Caco-2 (cell line): ENCODE measurements at regions not wholly inside any gene's neighbourhood (a gene's known extent, or its start where the extent isn't known, plus 50 kb on each side); places are given as distances from the start of the nearest gene placed in this dataset.
A peak's percentile ranks its signal among the peaks of the same experiment; 100 is the strongest.

ENCODE experiments used
- BruUV-seq: library from RNA; stranded (reverse); fragments of 400-500 nt; replicated peaks from 2 replicates; lab custom pipeline; 2021; lab: Mats Ljungman, UMichigan
- CTCF ChIA-PET: fragments of 300-600 bp; sonication (Branson Sonifier 250); formaldehyde crosslinking; loops from one replicate; lab custom pipeline; 2022; ENCODE audit warnings: antibody characterized with exemption; lab: Charles Lee
- POLR2A ChIA-PET: fragments of 300-600 bp; sonication (Branson Sonifier 250); formaldehyde crosslinking; loops from one replicate; lab custom pipeline; 2022; ENCODE audit warnings: antibody characterized with exemption; lab: Charles Lee
- DNase-seq, 2 experiments: peaks; one replicate each; pipeline versions ENCODE4 v3.0.0 to v3.0.0-alpha.2; 2020 to 2022
- H3K27me3 ChIP-seq: replicated peaks from 2 replicates; pipeline ENCODE4 v1.6.0; 2011; ENCODE audit warnings: low read length; ENCODE audit not compliant: control insufficient read depth, insufficient read depth
- H3K36me3 ChIP-seq: 2 replicates; pipeline ENCODE4 v1.5.1; 2011; ENCODE audit warnings: low read length; ENCODE audit not compliant: control insufficient read depth, insufficient read depth
- H3K4me1 ChIP-seq: fragments of 250-450 bp; sonication (Bioruptor Pico); 2 replicates; pipeline ENCODE4 v1.5.1; 2020; ENCODE audit warnings: mild to moderate bottlenecking
- H3K4me3 ChIP-seq: 2 replicates; pipeline ENCODE4 v1.5.1; 2011; ENCODE audit warnings: low read depth, mild to moderate bottlenecking, control low read depth, low read length
- H3K9me3 ChIP-seq: fragments of 250-450 bp; sonication (Bioruptor Pico); 2 replicates; pipeline ENCODE4 v1.5.1; 2020; ENCODE audit warnings: mild to moderate bottlenecking, moderate library complexity
- H3K27ac Mint-ChIP-seq: one replicate; pipeline ENCODE4 v1.8.0; 2022; ENCODE audit warnings: mixed read lengths; ENCODE audit not compliant: unreplicated experiment
- H3K27me3 Mint-ChIP-seq: one replicate; pipeline ENCODE4 v1.8.0; 2022; ENCODE audit warnings: mixed read lengths; ENCODE audit not compliant: insufficient read depth, unreplicated experiment
- H3K36me3 Mint-ChIP-seq: one replicate; pipeline ENCODE4 v1.8.0; 2022; ENCODE audit warnings: mild to moderate bottlenecking, mixed read lengths; ENCODE audit not compliant: insufficient read depth, unreplicated experiment
- H3K4me1 Mint-ChIP-seq: one replicate; pipeline ENCODE4 v1.8.0; 2022; ENCODE audit warnings: low read depth, mixed read lengths; ENCODE audit not compliant: unreplicated experiment
- H3K4me3 Mint-ChIP-seq: one replicate; pipeline ENCODE4 v1.8.0; 2022; ENCODE audit warnings: mild to moderate bottlenecking, moderate library complexity, mixed read lengths; ENCODE audit not compliant: unreplicated experiment
- H3K9me3 Mint-ChIP-seq: one replicate; pipeline ENCODE4 v1.8.0; 2022; ENCODE audit warnings: mixed read lengths; ENCODE audit not compliant: unreplicated experiment
- intact Hi-C: fragments of 100-400 bp; cut with micrococcal nuclease; formaldehyde crosslinking; loops from one replicate; pipeline ENCODE4 v1.10.0; 2022; ENCODE audit not compliant: unreplicated experiment
- TF ChIP-seq, protein P1 (sequence below), 2 experiments: fragments of 200-600 bp in 1 of 2; IDR thresholded peaks; 1 replicate in 1 of 2; 2 replicates in 1 of 2; pipeline versions ENCODE4 v1.5.1 to v1.8.0; 2011 to 2022; ENCODE audit warnings: antibody characterized with exemption in 1 of 2, control low read depth in 1 of 2, inconsistent platforms in 1 of 2, low read depth in 1 of 2, low read length in 1 of 2, mild to moderate bottlenecking in 1 of 2, moderate library complexity in 1 of 2; ENCODE audit not compliant: insufficient read depth in 1 of 2, severe bottlenecking in 1 of 2, unreplicated experiment in 1 of 2

DNA sequence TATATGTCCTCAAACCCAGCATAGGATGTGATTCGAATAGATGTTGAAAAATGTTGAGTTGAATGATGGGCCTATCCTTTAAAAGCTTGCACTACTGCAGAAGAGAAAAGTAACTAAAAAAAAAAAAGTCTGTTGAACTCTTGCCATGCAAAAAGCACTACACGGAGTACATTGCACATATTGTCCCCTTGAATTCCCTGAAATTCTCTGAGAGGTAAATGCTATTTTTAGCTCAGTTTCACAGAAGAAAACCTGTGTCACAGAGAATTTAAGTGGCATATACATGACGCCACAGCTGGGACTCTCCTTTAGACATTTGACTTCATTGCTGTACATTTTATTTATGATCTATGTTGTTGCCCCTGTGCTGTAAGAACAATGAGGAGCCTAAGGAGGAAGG is 583.8 kb downstream of the SOX6 start:
- Mint-ChIP-seq H3K4me1 (peaks cover 29% of the 10 kb centered on the region), H3K9me3 (peaks cover 16% of the 10 kb centered on the region), H3K27ac (no peak overlapping the region), H3K4me3 (no peak overlapping the region), H3K36me3 (peaks cover 8% of the 10 kb centered on the region), H3K27me3 (no peaks in the 10 kb centered on the region)
- H3K4me3 ChIP-seq, result no peak overlapping the region
- CTCF ChIA-PET, result no interaction called here
- POLR2A ChIA-PET, result no interaction called here
- TF ChIP-seq, protein P1, sequence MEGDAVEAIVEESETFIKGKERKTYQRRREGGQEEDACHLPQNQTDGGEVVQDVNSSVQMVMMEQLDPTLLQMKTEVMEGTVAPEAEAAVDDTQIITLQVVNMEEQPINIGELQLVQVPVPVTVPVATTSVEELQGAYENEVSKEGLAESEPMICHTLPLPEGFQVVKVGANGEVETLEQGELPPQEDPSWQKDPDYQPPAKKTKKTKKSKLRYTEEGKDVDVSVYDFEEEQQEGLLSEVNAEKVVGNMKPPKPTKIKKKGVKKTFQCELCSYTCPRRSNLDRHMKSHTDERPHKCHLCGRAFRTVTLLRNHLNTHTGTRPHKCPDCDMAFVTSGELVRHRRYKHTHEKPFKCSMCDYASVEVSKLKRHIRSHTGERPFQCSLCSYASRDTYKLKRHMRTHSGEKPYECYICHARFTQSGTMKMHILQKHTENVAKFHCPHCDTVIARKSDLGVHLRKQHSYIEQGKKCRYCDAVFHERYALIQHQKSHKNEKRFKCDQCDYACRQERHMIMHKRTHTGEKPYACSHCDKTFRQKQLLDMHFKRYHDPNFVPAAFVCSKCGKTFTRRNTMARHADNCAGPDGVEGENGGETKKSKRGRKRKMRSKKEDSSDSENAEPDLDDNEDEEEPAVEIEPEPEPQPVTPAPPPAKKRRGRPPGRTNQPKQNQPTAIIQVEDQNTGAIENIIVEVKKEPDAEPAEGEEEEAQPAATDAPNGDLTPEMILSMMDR (IDR thresholded peaks at IDR 0.05; ENCODE audit: insufficient read depth in 1 of 2, low read depth in 1 of 2, low read length in 1 of 2, severe bottlenecking in 1 of 2, unreplicated experiment in 1 of 2), result no peak
- no peaks in the 10 kb centered on the region for H3K27me3 ChIP-seq
- no peaks in the 10 kb centered on the region for H3K36me3 ChIP-seq
- BruUV-seq, result no TSS peak
- no peak for DNase-seq
- intact Hi-C loops, result no loop called here
- H3K9me3 ChIP-seq, result no peaks in the 10 kb centered on the region
- H3K4me1 ChIP-seq, result peaks cover 27% of the 10 kb centered on the region

DNA sequence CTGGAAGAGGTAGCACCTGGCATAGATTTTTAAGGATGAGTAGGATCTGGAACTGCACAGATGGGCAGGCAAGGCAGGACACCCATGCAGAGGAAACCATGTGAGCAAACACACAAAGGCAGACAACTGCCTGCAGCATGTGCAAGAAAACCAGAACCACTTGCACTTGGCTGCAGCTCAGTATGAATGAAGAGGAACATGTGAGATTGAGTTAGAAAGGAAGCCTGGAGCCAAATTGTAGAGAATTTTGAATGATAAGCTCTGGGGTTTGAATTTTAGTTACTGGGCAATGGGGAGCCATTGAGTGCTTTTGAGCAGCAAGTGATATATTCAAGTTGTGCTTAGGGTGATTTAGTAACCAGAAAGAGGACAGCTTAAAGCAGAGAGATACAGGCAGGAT is 583.4 kb downstream of the SOX6 start:
- peaks cover 16% of the 10 kb centered on the region for H3K9me3 Mint-ChIP-seq
- H3K4me1 Mint-ChIP-seq, result peaks cover 29% of the 10 kb centered on the region
- H3K4me3 ChIP-seq, result no peak overlapping the region
- ChIA-PET CTCF (no interaction called here), POLR2A (no interaction called here)
- no TSS peak for BruUV-seq
- no peak overlapping the region for H3K4me3 Mint-ChIP-seq
- H3K27me3 Mint-ChIP-seq, result no peaks in the 10 kb centered on the region
- intact Hi-C loops, result no loop called here
- H3K27ac Mint-ChIP-seq, result no peak overlapping the region
- no peaks in the 10 kb centered on the region for H3K9me3 ChIP-seq
- peaks cover 8% of the 10 kb centered on the region for H3K36me3 Mint-ChIP-seq
- no peaks in the 10 kb centered on the region for H3K36me3 ChIP-seq
- DNase-seq, result no peak
- H3K4me1 ChIP-seq, result peaks cover 27% of the 10 kb centered on the region
- H3K27me3 ChIP-seq, result no peaks in the 10 kb centered on the region
- TF ChIP-seq, protein P1 (IDR thresholded peaks at IDR 0.05; ENCODE audit: insufficient read depth in 1 of 2, low read depth in 1 of 2, low read length in 1 of 2, severe bottlenecking in 1 of 2, unreplicated experiment in 1 of 2), result no peak

DNA sequence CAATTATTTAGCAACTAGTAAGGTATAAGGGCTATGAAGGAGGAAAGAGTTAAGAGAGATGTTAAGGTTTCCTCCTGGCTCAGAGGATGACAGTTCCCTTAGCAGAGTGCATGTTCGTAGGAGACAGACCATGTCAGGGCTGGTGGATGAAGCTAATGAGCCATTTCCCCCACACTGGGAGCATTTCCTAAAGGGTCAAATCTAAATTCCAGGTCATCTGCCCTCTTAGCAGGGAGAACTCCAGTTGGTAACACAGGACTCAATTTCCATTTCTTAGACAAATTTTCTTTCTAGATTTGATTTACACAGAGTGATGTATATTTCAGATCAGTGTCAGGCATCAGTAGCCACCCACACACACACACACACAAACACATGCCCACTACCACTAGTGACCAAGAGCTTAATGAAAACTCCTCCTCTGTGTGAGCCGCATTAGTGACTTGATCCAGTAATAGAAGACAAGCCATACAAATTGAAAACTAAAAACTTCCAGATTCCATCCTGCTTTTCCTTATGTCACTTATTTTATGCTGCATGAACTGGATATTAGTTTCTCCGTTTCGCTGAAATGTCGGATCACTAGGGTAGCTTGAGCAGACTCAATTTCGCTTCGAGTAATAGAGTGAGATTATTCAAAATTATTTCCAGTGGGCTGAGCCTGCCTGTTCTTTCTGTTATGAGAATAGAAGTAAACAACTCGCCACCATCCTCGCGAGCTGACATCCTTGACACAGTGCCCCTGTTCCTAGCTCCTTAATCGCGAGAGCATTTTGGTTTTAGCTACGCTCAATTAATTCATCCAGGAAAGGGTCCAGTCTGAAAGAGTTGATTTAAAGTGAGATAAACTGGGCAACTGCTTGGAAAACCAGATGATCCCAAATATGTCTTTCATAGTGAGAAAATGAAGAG is 582.6 kb downstream of the SOX6 start:
- Mint-ChIP-seq H3K27ac (peak overlapping the region; percentile 33), H3K36me3 (peaks cover 8% of the 10 kb centered on the region), H3K27me3 (no peaks in the 10 kb centered on the region), H3K4me3 (no peak overlapping the region), H3K4me1 (peaks cover 22% of the 10 kb centered on the region), H3K9me3 (peaks cover 10% of the 10 kb centered on the region)
- POLR2A ChIA-PET, result no interaction called here
- BruUV-seq, result no TSS peak
- no peak for DNase-seq
- Histone ChIP-seq H3K4me1 (peaks cover 19% of the 10 kb centered on the region), H3K27me3 (no peaks in the 10 kb centered on the region), H3K36me3 (no peaks in the 10 kb centered on the region), H3K9me3 (no peaks in the 10 kb centered on the region), H3K4me3 (no peak overlapping the region)
- intact Hi-C loops, result no loop called here
- CTCF ChIA-PET, result no interaction called here
- TF ChIP-seq, protein P1 (IDR thresholded peaks at IDR 0.05; ENCODE audit: insufficient read depth in 1 of 2, low read depth in 1 of 2, low read length in 1 of 2, severe bottlenecking in 1 of 2, unreplicated experiment in 1 of 2), result no peak
